GM21423 (cell line): ENCODE measurements at regions not wholly inside any gene's neighbourhood (a gene's known extent, or its start where the extent isn't known, plus 50 kb on each side); places are given as distances from the start of the nearest gene placed in this dataset.

Experiments used
- ATAC-seq: cut with Tn5 transposase; IDR thresholded peaks from one replicate; pipeline ENCODE4 v1.9.1; 2021; ENCODE audit warnings: mild to moderate bottlenecking, moderate library complexity; ENCODE audit not compliant: unreplicated experiment

DNA sequence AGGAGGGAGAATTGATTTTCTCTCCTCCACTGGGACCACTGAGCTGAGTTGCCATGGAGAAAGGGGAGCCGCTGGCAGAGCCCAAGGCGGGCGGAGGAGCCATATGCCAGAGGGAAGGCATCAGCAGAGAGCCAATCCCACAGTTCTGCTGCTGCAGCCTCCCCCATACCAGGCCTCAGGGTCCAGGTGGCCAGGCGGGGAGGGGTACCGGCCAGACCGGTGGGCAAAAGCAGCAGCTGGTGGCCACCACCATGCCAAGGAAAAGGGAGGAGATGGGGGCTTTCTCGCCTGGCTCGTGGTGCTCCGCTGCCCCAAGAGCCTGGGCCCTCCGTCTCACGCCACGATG, 72.8 kb downstream of the PITPNM2 start:
- ATAC-seq = no peak

DNA sequence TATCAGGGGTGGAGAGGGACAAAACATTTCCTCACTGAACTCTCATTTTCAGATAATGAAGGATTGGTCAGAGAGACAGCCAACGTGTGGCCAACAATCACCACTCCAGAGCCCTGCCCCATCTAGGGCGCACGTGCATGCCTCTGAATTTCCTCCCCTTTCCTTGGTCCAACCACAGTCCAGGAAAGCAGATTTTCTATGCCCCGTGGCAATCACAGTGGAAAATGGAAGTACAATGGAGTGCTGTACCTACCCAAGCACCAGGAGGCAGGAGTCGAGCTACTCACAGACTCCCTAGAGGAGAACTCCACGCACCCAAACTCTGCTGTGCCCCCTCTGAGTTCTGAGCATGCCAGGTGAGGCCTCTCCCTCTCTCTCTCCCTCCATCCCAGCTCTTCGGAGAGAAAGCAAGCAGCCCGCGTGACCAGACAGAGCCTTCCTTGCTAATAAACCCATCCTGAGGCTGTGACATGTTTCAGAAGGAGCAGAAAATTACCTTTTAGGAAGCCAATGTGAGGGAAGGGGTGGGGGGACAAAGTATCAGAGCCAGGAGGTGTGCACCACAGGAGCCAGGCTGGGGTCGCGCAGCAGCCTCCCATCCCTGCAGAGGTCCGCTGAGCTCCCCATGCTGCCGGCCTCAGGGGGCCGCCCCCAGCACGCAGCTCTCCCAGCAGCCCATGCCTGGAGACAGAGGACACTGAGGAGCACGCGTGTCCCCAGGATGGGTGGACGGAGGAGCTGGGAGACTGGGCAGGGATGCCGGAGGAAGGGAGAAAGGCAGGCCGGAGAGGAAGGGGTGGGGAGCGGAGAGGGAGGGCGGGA, 73.4 kb downstream of the PITPNM2 start:
- no peak for ATAC-seq

DNA sequence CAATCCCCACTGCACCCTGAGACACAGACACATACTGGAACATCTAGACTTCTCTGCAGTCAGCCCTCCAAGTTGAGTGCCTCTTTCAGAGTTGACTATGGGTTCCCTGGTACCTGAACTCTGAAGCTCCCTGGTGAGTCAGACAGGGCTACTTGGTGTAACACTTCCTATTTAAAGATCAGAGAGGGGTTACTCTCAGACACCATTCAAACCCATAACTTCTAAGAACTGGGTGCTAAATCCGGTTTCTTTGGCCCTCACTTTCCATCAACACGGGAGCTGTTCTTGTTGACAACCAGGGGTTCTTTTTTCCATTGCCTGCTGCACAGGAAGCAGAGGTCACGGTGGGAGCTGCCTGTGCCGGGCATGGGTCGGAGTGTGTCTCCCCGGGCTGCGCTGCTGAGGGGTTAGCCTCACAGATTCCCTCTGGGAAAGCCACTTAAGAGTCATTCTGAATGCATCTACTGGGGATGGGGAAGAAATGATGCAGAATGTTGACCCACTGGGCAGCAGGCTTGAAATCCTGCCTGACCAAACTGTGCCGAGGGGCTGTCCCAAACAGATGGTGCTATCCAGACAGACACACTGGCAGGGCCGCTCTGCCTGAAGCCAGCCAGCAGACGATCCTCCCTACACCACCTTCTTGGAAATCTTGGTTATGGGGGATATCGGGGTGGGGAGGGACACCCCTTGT, 74.1 kb downstream of the PITPNM2 start:
- no peak for ATAC-seq

DNA sequence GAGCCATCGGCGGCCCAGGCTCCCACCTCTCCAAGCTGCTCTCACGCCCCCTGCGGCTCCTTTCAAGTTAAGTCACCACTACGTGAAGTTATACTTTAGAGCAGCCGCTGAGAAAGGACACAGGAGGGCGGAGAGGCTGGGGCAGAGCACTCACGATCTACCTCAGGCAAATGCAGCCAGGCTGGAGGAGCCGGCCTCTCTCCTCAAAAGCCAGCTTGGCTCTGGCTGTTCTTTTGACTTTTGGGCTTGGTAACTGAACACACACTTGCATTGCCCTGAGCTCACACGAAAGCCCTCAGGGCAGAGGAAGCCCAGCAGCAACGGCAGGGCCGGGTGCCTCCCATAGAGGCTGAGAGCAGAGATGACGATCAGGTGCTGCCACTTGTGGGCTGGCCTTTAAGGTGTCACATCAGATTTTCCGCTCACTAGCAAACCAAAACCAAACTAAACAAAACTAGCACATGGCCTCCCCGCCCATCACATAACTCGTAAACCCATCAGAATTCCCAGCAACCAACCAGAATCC, 75.2 kb downstream of the PITPNM2 start:
- ATAC-seq = no peak

DNA sequence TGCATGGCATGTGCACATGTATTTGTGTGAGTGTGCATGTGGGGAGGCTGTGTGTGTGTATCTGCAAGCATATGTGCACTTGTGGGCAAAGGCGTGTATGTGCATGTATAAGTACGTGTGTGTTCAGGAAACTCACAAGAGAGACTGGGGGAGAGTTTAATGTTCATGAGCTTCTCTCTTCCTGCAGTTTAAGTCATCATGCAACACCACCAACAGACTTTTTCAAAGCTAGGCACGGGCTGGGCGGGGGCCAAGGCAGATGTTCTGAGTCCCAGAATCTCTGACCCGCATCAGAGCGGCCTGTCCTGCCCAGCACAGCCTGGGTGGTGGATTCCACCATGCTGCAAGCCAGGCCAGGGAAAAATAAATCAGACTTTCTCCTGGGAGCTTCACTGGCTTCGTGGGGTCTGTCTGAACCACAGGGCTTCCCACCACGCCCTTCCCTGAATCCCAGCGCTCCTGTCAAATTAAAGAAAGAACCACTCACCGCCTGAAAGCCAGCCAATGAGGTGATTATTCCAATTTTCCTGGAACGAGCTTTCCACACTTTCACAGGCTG, 75.7 kb downstream of the PITPNM2 start:
- ATAC-seq = no peak

DNA sequence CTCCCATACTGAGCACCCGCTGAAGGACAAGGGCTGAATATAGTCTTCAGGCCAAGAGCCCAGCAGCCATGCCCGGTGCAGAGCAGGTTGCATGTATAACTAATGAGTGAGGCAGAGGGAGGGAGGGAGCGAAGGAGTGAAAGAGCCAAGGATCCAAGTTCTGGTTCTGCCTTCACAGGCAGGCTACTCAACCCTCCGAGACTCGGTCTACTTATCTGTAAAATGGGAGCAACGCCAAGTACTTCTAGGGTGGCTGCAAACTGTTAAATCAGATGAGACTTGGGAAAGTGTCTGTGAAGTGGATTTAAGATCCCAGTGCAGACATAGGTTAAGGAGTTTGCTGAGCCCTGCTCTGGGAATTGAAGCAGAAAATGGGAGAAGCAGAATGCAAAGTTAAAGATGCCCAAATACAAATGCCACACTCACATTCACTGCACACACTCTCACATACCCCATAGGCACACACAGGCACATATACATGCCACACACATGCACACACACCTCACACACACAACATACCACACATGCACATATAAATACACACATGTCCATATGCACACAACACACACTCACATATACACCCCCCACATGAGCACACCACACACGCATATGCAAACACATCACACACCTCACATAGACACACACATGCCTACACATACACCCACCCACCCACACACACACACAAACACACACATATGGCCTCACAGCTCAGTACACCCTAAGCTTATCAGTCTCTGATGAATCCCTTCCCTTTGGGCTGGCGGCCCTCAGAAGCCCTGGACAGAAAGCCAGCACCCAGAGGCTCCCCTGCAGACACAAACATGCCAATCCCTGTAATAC, 76.7 kb downstream of the PITPNM2 start:
- no peak for ATAC-seq

DNA sequence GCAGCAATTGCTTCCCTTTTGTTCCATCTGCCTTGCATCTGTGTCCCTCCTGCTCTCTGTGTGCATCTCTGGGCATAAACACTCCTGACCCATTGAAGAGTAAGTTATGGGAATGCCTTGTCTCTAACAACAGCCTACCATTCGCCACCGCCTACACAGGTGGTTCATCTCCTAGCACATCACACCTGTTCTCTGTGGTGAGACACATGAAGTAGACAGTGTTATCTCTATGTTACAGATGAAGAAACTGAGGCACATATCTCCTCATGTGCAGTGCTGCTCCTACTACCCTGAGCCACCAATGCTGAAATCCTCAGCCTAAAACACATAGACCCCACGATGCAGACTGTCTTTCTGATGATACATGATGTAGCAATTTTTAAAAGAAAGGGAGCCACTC, 77.6 kb downstream of the PITPNM2 start:
- no peak for ATAC-seq

DNA sequence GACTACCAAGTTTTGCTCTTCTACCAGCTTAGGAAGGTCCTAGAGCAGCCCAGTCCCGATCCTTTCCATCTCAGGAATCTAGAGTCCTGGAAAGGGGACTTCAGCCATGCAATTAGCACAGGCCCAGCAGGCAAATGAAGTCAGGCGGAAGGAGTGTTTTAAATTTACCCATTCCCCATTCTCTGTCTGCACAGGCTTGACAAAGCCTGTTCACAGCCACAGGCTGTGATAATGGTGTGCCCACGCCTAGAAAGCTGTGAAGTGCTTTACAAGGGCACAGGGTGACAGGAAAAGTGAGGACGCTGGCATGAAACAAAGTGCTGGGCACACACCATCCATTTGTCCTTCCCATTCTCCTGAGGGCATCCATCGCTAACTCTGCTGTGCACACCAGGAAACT, 79.0 kb downstream of the PITPNM2 start:
- ATAC-seq = no peak

DNA sequence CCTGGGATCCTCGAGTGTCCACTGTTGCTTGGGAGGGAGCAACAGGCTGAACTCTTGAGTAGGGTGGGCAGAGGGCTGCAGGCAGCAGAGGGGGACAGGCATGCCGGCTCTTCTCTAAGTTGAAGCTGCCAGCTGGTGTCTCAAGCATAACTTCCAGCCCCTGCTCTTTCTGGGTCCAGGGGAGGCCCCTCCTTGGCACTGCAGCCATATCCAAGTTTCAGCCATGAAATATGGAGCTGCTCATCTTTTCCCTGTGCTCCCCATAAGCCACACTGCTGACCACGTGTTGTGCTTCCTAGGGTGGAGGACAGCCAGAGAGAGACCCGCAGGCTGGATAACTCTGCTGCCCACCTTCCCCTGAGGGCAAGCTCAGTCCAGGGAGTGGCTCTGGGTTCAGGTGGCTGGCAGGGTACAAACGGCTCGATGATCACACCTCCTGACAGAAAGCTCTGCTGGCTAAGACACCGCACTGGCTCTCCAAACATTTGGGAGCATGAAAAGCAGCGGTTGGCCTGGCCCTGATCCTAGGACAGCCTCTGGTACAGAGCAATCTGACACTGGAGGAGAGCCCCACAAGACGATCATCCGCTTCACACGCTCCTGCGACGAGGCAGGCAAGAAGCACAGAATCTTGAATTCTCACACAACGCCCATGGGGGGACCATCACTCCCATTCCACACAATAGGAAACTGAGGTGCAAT, 79.6 kb downstream of the PITPNM2 start:
- no peak for ATAC-seq

DNA sequence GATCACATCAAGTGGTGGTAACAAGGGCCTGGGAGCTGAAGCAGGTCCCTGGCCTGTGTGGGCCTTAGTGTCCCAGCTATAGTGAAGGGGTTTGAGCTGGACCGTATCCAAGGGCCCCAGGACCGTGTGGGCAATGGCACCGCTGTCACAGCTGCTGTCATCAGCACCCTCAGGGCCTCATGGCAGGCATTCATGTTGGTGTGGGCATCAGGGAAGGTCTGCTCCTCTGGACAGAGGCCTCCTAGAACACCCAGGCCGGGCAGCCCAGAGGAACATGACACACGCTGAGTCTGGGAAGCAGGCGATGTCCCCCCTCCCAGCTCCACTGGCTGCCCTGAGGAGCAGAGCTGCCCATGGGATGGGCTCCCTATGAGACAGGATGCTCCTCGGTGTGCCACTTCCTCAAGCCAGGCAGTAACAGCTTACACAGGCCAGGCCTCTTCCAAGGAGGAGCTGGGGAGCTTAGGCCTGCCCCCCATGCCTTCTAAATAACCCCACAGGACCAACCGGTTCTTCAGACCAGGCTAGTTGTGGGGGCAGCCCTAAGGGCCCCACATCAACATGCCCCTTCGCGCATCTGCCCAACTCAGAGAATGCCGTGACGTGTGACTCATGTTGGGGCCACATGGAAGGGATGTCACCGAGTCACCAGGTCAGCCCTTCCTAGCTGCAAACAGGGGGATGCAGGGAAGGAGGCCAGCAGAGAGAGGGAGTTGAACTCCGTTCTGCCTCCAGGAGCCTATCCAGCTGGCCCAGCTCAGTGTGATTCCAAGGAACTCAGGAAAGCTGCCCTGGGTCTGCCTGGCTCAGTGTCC, 80.4 kb downstream of the PITPNM2 start:
- no peak for ATAC-seq

DNA sequence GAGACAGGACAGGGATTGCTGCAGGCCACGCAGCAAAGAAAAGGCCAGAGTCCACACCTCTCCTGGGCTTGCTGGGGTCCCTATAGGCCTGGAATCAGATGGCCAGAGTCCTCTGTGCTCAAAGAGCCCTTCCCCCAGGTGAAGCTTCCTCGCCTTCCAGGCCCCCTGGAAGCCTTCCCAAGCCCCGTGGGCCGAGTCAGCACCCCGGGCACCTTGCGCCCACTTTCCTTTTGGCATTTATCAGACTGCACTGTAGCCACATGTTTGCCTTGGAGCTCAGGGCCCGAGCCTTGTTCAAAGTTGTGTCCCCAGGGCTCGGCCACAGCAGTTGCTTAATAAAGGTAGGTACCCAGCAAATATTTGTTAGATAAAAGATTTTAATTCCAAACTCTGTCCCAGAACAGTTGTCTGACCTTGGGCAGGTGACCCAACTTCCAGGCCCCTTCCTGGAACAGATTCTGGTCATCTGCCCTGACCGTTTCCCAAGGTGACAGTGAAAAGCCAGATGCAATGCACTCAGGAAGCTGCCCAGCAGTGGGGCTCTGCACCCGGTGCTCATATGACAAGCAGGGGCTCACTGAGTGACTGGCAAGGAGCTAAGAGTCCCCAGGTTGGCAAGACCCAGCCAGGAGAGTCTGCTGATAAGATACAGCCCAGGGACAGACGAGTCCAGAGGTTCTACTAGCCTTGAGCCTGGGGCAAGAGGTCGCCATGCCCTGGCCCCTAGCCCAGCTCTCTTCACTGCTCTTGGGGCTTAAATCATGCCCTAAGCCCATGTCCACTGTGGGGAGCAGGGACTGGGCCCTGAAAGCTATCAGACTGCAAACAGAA, 81.2 kb downstream of the PITPNM2 start:
- ATAC-seq = no peak

DNA sequence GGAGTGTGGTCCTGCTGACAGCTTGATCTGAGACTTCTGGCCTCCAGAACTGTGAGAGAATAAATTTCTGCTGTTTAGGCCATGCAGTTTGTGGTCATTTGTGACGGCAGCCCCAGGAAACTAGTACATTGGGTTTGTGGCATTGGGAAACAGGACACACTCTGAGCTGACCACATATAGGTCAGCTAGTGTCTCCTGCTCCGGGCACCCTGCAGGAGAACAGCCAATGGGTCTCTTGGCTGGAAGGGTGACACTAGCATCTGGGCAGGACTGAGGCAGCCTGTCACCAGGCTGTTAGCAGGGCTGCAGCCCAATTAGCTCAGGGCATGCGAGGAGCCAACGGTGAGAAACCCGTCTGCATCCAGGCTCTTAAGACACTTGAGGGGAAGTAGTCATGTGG, 83.2 kb downstream of the PITPNM2 start:
- no peak for ATAC-seq

DNA sequence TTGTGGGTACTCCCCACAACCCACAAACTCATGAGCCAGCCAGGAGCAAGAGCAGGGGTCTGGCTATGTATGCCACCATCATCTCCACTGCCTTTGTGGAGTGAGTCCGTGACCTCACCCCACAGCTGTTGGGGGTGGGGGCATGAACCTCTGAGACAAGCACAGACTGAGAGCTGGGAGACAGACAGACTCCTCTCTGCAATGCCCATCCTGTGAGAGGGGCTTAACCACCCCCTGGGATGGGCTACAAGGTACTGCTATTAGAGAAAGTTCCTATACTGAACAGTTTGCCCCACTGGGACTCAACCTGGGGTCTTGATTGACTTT, 84.5 kb downstream of the PITPNM2 start:
- ATAC-seq = no peak

DNA sequence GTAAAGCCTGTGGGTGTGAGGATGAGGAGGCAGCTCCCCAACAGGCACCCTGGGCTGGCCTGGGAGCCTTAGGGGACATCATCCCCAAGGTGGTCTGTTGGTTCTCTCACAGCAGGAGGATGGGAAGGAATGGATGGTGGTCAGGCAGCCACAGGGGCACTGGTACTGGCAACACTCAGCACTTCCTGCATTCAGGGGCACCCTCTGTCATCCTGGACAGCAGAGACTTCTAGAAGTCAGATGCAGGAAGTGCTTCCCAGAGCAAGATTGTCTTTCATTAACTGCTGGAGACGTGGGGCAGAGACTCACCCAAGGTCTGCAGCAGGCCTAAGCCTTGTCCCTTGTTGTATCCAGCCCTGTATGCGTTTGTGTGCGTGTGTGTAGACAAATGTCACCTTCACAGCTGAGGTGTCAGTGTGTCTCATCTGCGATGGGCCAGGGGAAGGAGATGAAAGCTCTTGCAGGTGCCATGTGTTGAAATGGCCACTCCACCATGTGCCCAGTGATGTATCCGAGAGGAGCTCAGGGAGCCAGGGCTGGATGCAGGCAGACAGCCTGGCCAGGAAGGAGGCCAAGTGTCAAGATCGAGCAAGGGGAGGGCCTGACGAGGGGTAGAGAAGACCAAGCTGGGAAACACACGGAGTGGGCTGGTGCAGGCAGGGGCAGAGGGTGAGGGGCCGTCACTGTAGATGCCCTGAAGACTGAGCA, 85.1 kb downstream of the PITPNM2 start:
- no peak for ATAC-seq

DNA sequence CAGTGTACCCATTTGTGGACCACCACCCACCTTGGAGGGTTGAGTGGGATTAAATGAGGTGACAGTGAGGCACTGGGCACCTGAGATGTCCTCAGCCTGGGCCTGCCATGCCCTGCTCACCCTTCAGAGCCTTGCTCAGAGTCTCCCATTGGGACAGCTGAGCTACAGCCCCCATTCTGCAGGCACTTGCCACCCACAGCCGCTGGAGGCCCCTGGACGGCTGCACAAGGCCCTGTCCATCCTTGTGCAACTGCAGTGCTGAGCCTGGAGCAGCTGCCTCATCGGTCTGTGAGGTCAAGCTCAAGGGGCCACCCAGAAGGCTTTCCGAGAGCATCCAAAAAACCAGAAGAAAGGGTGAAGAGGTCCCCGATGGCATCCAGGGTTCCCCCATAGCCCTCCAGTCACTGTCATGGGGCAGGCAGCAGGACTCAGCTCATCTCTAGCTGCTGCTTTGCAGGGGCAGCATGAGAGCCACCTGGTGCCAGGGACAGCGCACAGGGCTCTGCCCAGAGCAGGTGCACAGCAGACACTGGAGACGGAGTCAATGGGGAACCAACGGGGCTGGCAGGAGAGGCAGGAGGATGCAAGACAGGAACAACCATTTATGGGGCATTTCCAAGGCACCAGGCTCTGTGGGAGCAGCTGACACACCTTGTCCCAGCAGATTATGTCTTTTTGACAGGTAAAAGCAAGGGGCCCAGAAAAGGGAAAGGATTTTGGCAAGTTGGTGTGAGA, 84.6 kb downstream of the ARL6IP4 start:
- ATAC-seq = no peak

DNA sequence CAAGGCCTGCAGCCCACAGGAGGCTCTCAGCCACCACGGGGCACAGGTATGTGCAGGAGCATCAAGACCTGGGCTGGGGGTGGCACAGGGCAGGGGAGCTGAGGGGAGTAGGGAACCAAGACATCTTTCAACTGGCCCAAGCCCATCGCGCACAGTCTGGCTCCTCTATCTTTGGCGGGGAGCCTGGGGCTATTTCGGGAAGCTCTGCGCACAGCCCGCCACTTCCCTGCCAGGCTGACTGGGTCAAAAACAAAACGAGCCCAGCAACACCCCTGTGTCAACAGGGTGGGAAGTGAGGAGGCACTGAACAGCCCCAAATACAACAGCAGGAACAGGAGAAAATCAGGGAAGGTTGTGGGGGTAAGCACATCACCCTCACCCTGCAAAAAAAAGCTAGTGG, 83.9 kb downstream of the ARL6IP4 start:
- no peak for ATAC-seq

DNA sequence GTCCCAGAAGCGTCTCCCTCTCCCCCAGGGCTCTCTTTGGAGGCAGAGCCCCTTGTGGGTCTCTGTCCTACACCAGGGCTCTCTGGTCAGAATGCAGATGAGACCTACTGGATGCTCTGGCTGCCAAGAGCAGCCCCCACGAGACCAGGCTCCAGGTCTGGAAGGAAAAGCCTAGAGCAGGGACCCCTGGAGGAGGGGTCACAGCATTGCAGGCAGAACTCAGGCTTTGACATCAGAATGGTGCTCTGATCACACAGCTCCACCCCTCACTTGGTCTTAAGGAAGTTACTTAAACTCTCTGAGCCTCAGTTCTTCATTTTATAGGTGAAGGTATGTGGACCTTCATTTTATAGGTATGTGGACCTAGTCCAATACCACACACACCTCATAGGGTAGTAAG, 83.1 kb downstream of the ARL6IP4 start:
- no peak for ATAC-seq
